ENCODE measurements at regions not wholly inside any gene's neighbourhood (a gene's known extent, or its start where the extent isn't known, plus 50 kb on each side); places are given as distances from the start of the nearest gene placed in this dataset.
"Not testable (repeated sequence)": the region's sequence is repeated elsewhere in the genome, so short reads cannot be mapped to it uniquely, and the experiment has no call there.

- peak; percentile 9 for DNase-seq
Measured at GRCh38 chr4:127479031-127479622, 153.6 kb upstream of the INTU start.

- DNase-seq, result no peak
Measured at GRCh38 chr4:127482049-127482448, 150.7 kb upstream of the INTU start.

GRCh38 chr4:127484117-127484516 lies 148.6 kb upstream of the INTU start:
- no peak for DNase-seq

DNA sequence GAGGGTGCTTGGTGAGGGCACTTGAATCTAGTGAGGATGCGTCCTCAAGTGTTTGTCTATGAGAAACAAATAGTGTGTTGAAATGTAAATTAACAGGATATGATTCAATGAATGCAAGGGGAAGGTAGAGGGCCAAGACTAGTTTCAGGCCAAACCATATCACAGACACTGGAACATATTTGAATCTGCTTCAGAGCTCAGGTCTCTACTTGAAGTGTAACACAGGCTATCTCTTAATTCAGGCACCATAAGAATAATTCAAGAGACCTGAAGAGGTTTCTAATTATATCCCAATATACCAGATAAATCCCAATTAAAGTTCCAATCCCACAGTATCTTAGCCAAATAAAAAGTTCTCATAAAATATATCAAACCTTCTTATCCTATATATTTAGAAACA lies 146.5 kb upstream of the INTU start:
- DNase-seq, result no peak

- DNase-seq, result no peak
Measured at GRCh38 chr4:127491571-127491970, 141.2 kb upstream of the INTU start.

DNA sequence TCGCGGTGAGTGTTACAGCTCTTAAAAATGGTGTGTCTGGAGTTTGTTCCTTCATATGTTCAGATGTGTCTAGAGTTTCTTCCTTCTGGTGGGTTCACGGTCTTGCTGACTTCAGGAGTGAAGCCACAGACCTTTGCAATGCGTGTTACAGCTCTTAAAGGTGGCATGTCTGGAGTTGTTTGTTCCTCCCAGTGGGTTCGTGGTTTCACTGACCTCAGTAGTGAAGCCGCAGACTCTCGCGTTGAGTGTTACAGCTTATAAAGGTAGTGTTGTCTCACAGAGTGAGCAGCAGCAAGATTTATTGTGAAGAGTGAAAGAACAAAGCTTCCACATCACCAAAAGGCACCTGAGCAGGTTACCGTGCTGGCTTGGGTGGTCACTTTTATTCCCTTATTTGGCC lies 135.9 kb upstream of the INTU start:
- DNase-seq, result peak; percentile 15

DNA sequence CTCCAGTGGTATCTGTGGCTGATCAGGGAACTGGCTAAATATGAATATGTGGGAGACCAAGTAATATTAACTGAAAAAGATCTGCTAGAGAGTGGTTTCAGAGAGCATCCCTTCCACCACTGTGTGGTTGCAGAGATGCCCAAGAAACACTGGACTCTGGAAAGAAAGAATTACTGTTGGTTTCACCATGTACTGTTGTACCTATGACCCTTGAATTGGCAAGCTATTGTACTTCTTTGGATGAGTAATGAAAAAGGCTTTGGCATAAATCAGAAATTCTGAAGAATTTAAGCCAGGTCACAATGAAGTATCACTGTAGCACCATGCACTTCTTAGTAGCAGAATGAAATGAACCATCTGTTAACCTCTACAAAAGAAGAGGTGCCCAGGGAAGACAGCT lies 134.4 kb upstream of the INTU start:
- no peak for DNase-seq

GRCh38 chr4:127500242-127500641 lies 132.5 kb upstream of the INTU start:
- DNase-seq, result no peak

DNA sequence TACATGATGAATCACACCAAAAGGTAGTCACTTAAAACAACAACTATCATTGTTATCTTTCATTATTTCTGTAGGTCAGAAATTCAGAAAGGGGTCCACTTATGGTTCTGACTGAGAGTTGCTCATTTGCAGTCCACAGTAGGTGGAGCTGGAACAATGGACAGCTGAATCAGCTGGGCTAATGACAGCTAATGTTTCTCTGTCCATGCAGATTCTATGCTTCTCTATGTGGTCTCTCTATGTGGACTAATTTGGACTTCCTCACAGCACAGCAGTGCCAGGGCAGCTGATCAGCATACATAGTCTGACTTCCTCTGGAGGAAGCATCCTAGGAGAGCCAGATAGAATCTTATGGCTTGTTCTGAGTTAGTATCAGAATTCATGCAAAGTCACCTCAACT lies 131.7 kb upstream of the INTU start:
- no peak for DNase-seq

DNA sequence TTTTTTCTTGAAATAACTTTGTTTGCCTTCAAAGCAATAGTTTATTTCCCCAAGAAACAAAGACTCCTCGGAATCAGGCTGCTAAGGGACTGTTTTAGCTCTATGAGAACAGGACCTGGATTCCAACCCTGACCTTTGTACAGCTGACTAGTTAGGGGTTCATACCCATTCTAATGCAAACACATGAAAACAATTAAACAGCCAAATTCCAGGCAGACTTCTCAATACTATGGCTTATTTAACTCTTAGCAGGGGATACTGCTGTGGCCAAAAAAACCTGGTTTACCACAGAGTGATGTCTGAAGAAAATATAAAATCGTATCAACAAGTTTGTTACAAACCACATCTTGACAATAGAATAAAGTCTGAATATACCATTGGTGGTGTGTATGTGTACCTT lies 129.6 kb upstream of the INTU start:
- no peak for DNase-seq

DNA sequence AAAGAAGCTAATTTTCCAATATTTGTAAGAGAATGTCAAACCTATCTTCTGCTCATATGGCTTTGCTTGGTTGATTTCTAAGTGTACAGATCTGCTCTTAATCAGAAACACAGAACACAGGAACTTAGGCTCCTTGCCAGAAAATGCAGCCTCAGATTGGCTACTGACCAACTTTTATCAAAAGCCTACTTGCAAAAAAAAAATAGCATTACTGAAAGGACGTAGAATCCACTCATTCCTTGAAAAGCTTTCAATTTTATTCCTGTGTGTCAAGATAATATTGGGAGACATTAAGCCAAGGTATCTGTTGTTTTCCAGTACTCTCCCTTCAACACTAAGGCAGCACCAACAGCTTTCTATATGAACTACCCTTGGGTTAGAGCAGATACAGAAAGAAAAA lies 127.6 kb upstream of the INTU start:
- DNase-seq, result no peak

DNA sequence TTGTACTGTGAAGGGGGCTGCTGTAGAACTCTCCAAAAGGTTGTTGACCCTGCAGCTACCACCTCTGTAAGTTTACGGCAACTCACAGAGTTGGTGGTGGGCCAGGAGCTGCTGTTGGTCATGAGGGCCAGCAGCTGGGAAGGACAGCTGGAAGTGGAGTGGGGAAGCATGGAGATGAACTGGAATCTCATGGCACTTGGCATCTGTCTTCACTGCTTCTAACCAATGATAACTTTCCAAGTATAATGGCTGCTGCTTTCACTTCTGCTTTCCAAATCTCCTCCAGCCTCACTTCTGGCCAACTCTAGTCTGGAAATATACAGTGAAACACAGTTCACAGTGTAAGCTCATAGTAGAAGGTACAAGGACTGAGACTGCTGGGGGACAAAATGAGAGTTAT lies 126.5 kb upstream of the INTU start:
- no peak for DNase-seq

GRCh38 chr4:127509155-127509554 lies 123.6 kb upstream of the INTU start:
- DNase-seq, result no peak

DNA sequence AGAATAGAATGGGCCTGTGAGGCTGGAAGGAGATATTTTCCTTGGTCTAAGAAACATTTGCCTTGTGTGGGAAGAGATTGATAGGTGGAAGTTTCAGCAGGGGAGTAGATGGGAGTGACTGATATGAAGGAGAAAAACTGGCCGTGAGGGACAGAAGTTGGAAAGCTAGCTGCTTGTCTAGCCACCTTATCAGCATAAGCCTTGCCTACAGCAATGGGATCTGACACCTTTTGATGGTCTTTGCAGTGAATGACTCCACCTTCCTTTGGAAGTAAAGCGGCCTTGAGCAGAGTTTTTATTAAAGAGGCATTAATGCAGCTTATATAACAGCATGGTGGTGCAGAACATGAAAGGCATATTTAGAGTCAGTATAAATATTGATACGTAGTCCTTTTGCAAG lies 120.1 kb upstream of the INTU start:
- DNase-seq, result not testable (repeated sequence)

DNA sequence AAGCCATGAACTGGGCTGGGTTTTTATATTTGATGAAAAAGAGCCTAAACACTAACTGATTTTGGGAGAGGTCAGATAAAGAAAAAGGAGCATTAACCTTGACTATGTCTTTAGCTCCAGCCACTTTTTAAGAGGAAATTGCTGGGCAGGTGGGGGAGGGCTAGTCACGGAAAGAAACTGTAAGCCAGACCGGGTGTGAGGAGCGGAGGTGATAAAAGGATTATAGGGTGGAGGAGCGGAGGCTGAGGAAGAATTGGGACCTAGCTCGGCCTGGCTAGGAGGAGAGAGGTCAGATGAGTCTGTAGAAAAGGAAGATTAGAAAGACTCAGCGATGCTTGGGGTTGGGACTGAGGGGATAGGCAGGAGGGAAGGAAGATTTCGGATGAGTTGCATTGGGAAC lies 117.5 kb upstream of the INTU start:
- not testable (repeated sequence) for DNase-seq

- DNase-seq, result no peak
Measured at GRCh38 chr4:127518046-127518445, 114.7 kb upstream of the INTU start.

DNA sequence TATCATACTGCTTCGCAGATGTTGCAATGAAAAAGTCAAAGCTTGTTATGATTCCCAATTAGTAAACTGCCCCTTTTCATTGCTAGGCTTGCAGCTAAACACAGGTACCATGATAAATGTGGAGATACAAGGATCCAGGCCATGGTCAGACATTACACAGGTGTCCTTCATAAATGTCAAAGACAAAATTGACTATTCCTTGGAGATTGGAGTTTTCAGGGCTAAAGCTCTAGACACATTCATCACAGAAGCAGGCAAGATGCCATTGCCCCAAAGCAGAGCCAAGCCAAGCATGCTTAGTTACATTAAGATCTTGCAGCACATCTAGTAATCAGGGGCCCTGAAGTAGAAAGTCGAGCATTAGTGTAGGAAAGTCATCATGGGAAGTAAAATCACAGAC lies 111.3 kb upstream of the INTU start:
- no peak for DNase-seq

GRCh38 chr4:127523369-127523768 lies 109.4 kb upstream of the INTU start:
- no peak for DNase-seq

DNA sequence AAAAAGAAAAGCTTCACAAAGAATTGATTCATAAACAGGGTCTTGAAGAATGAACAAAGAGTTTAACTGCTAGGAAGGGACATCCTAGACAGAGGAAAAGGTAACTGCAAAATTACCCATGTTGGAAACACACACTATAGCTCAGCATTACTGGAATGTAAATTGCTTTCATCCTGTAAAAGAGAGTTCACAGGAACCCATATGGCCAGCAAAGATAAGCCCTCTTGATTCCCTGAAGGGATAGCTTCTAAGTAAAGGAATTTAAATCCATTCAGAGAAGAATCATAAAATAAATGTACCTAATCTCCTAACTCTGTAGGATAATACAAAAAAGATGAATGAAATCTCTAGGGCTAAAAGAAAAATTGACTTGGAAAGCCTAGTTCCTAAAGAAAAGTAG lies 107.1 kb upstream of the INTU start:
- DNase-seq, result no peak

DNA sequence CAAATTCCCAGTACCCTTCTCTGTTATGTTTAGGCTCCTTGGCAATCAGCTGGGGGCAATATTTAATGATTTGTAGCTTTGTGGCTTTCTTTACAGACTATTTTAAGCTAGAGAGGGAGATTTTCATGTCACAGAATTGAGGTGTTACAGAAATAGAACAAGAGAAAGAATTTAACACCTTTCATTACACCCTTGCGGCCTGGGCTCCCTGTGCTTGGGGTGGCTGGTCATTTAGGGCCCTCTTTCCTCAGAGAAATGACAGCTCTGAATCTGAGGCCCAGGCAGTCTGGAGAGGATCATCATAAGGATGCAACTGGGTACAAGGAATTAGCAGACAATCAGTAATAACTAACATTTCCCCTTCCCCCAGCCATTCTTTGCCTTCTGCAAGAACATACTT lies 104.5 kb upstream of the INTU start:
- DNase-seq, result no peak

DNA sequence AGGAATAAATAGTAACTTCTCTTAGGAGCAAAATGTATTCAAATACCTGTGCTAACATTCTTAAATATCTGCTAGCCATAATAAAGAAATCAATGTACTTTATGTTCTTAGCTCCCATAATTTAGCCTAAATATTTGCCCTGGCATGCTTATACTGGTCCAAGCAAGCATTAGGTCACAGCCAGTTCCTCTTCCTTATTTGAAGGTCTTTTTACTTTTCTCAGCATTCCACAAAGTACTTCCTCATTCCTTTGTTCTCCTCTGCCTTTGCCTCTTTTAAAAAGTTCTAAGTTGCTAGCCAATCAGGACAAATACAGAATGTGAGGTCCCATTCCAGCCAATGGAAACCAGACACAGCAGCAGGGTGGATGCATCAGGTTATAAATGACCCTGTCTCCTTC lies 102.9 kb upstream of the INTU start:
- not testable (repeated sequence) for DNase-seq

DNA sequence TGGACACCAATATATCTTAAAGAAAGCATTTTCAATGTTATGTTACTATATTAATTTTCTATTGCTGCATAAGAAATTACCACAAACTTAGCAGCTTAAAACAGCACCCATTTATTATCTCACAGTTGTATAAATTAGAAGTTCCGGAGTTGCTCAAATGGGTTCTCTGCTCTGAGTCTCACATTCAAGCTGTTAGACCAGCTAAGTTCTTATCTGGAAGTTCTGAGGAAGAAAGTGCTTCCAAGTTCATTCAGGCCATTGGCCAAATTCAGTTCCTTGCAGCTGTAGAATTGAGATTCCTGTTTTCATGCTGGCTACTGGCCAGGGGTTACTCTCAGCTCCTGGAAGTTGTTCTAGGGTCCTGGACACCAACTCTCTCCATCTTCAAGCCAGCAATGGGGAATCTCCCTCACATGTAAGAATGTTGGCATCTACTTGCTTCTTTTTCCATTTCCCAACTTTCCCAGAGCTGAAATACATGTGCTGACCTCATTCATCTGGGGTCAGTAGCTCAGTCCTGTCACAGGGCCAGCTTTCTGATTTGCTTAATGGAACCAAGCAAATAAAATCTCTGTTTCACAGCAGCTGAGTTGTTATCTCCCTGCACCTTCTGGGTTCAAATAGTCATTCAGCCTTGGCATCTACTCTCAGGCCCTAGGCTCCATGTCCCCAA lies 99.6 kb upstream of the INTU start:
- no peak for DNase-seq

- no peak for DNase-seq
Measured at GRCh38 chr4:127534041-127534825, 98.5 kb upstream of the INTU start.

GRCh38 chr4:127538016-127538415 lies 94.7 kb upstream of the INTU start:
- DNase-seq, result no peak

All from activated CD4-positive, alpha-beta T cell treated with anti-CD3 and anti-CD28 coated beads, Interleukin-10, Interleukin-2, amounts not matched to agents 100 ng/mL and 50 ng/mL, durations not matched to agents 16 hours and 8 hours (primary cell).